Hepatic stellate cell (primary cell): ENCODE measurements at regions not wholly inside any gene's neighbourhood (a gene's known extent, or its start where the extent isn't known, plus 50 kb on each side); places are given as distances from the start of the nearest gene placed in this dataset.
A peak's percentile ranks its signal among the peaks of the same experiment; 100 is the strongest.

Source experiments
- DNase-seq: peaks from one replicate; pipeline ENCODE4 v3.0.0; 2011; ENCODE audit warnings: low spot score

GRCh38 chr11:32266601-32267000, 168.7 kb downstream of the WT1 start:
- no peak for DNase-seq

- DNase-seq = no peak
These were observed 167.6 kb downstream of the WT1 start for GRCh38 chr11:32267679-32268187.

- DNase-seq = no peak
These were observed 161.4 kb downstream of the WT1 start for GRCh38 chr11:32273931-32274330.

GRCh38 chr11:32279672-32280071, 155.7 kb downstream of the WT1 start:
- no peak for DNase-seq

- DNase-seq = no peak
These were observed 155.0 kb downstream of the WT1 start for GRCh38 chr11:32280339-32280738.

- no peak for DNase-seq
These were observed 147.1 kb downstream of the WT1 start for GRCh38 chr11:32288276-32288675.

- DNase-seq = no peak
These were observed 145.6 kb downstream of the WT1 start for GRCh38 chr11:32289701-32290100.

GRCh38 chr11:32290783-32291182, 144.6 kb downstream of the WT1 start:
- DNase-seq = no peak

- DNase-seq = peak; percentile 27
These were observed 137.7 kb downstream of the WT1 start for GRCh38 chr11:32297611-32298011.

- DNase-seq = no peak
These were observed 132.5 kb downstream of the WT1 start for GRCh38 chr11:32302826-32303225.

GRCh38 chr11:32304521-32304920, 130.8 kb downstream of the WT1 start:
- no peak for DNase-seq

GRCh38 chr11:32305460-32305859, 129.9 kb downstream of the WT1 start:
- DNase-seq = no peak

GRCh38 chr11:32307471-32307870, 127.9 kb downstream of the WT1 start:
- no peak for DNase-seq

GRCh38 chr11:32307913-32308312, 127.4 kb downstream of the WT1 start:
- no peak for DNase-seq

- no peak for DNase-seq
These were observed 125.7 kb downstream of the WT1 start for GRCh38 chr11:32309530-32310213.

GRCh38 chr11:32310214-32310601, 125.1 kb downstream of the WT1 start:
- no peak for DNase-seq

- no peak for DNase-seq
These were observed 123.8 kb downstream of the WT1 start for GRCh38 chr11:32311346-32312065.

GRCh38 chr11:32312206-32312817, 123.0 kb downstream of the WT1 start:
- DNase-seq = peak; percentile 22

- DNase-seq = peak; percentile 75
These were observed 122.4 kb downstream of the WT1 start for GRCh38 chr11:32312865-32313403.

GRCh38 chr11:32313477-32313876, 121.9 kb downstream of the WT1 start:
- DNase-seq = no peak

GRCh38 chr11:32315121-32315520, 120.2 kb downstream of the WT1 start:
- no peak for DNase-seq

- no peak for DNase-seq
These were observed 119.1 kb downstream of the WT1 start for GRCh38 chr11:32316232-32316631.
